ENCODE measurements at regions not wholly inside any gene's neighbourhood (a gene's known extent, or its start where the extent isn't known, plus 50 kb on each side); places are given as distances from the start of the nearest gene placed in this dataset.

DNA sequence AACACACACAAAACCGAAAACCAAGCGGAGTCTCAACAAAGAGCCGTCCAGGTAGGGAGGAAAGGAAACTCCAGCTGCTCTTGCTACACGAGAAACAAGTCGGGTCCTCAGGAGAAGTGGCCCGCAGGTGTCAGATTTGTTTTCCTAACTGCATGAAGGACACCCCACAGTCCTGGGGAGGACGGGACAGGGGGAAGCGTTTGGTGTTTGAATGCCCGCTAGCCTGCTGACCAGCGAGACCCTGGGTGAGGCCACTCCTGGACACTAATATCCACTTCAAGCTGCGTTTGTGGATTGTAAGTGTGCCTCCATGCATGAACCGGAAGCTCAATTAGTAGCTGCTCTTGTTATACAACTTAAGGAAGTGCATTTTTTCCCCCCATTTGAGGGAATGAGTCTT is 299.5 kb downstream of the MAF start:
- no peak overlapping the region for H4K91ac ChIP-seq (ENCODE audit: insufficient read depth, low read depth, low read length)
- H2BK5ac ChIP-seq (ENCODE audit: low read depth, low read length, poor library complexity, severe bottlenecking) = no peak overlapping the region
- H4K5ac ChIP-seq (ENCODE audit: low read depth, low read length) = no peak overlapping the region
- intact Hi-C loops (cut with micrococcal nuclease) = no loop called here
- H3K4me1 ChIP-seq (ENCODE audit: control insufficient read depth, insufficient read depth, low read length) = no peaks in the 10 kb centered on the region
- in situ Hi-C loops (cut with MboI; ENCODE audit: low sequenced_read_pairs) = no loop called here
- no peak overlapping the region for H3K18ac ChIP-seq (ENCODE audit: low read depth, low read length)
- no peak overlapping the region for H3K27ac ChIP-seq (ENCODE audit: insufficient read depth, low read length)
- dilution Hi-C loops (cut with HindIII; ENCODE audit: low sequenced_read_pairs, unreplicated experiment) = no loop called here
- H4K20me1 ChIP-seq (ENCODE audit: insufficient read depth, low read length) = no peaks in the 10 kb centered on the region
- H2BK15ac ChIP-seq (ENCODE audit: low read depth, low read length) = no peak overlapping the region
- no peak overlapping the region for H3K4ac ChIP-seq (ENCODE audit: low read depth, low read length)
- CTCF ChIA-PET = no interaction called here
- no peaks in the 10 kb centered on the region for H3K9me1 ChIP-seq (ENCODE audit: insufficient read depth, low read length)
- no peaks in the 10 kb centered on the region for H3K36me3 ChIP-seq (ENCODE audit: control insufficient read depth, insufficient read depth, low read length)
- H3K4me3 ChIP-seq (ENCODE audit: insufficient read depth, low read depth, low read length) = no peak overlapping the region
- TF ChIP-seq, protein P1, sequence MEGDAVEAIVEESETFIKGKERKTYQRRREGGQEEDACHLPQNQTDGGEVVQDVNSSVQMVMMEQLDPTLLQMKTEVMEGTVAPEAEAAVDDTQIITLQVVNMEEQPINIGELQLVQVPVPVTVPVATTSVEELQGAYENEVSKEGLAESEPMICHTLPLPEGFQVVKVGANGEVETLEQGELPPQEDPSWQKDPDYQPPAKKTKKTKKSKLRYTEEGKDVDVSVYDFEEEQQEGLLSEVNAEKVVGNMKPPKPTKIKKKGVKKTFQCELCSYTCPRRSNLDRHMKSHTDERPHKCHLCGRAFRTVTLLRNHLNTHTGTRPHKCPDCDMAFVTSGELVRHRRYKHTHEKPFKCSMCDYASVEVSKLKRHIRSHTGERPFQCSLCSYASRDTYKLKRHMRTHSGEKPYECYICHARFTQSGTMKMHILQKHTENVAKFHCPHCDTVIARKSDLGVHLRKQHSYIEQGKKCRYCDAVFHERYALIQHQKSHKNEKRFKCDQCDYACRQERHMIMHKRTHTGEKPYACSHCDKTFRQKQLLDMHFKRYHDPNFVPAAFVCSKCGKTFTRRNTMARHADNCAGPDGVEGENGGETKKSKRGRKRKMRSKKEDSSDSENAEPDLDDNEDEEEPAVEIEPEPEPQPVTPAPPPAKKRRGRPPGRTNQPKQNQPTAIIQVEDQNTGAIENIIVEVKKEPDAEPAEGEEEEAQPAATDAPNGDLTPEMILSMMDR (conservative IDR thresholded peaks at IDR 0.05; ENCODE audit: low read depth, low read length) = no peak
- no peak for TF ChIP-seq SMC3 (IDR thresholded peaks at IDR 0.05; ENCODE audit: low read depth, low read length)
- no peak for TF ChIP-seq BHLHE40 (IDR thresholded peaks at IDR 0.05; ENCODE audit: low read depth, low read length)
- no peak for TF ChIP-seq CHD1 (IDR thresholded peaks at IDR 0.05; ENCODE audit: low read depth, low read length)
- no peak for TF ChIP-seq MXI1 (IDR thresholded peaks at IDR 0.05; ENCODE audit: borderline replicate concordance, low read depth, low read length)
- no peak for TF ChIP-seq RAD21 (IDR thresholded peaks at IDR 0.05; ENCODE audit: low read length)
- TF ChIP-seq CEBPB (IDR thresholded peaks at IDR 0.05; ENCODE audit: low read depth, low read length) = no peak
- TF ChIP-seq RFX5 (IDR thresholded peaks at IDR 0.05; ENCODE audit: low read depth, low read length) = no peak
- no peak for TF ChIP-seq RCOR1 (IDR thresholded peaks at IDR 0.05; ENCODE audit: insufficient replicate concordance, low read length)
- TF ChIP-seq, protein P2, sequence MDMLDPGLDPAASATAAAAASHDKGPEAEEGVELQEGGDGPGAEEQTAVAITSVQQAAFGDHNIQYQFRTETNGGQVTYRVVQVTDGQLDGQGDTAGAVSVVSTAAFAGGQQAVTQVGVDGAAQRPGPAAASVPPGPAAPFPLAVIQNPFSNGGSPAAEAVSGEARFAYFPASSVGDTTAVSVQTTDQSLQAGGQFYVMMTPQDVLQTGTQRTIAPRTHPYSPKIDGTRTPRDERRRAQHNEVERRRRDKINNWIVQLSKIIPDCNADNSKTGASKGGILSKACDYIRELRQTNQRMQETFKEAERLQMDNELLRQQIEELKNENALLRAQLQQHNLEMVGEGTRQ (IDR thresholded peaks at IDR 0.05; ENCODE audit: low read depth, low read length) = no peak
- TF ChIP-seq, protein P3, sequence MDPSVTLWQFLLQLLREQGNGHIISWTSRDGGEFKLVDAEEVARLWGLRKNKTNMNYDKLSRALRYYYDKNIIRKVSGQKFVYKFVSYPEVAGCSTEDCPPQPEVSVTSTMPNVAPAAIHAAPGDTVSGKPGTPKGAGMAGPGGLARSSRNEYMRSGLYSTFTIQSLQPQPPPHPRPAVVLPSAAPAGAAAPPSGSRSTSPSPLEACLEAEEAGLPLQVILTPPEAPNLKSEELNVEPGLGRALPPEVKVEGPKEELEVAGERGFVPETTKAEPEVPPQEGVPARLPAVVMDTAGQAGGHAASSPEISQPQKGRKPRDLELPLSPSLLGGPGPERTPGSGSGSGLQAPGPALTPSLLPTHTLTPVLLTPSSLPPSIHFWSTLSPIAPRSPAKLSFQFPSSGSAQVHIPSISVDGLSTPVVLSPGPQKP (IDR thresholded peaks at IDR 0.05; ENCODE audit: borderline replicate concordance, low read depth, low read length) = no peak
- TF ChIP-seq MAFK (IDR thresholded peaks at IDR 0.05; ENCODE audit: low read depth, low read length) = no peak
- TF ChIP-seq FOS (IDR thresholded peaks at IDR 0.05; ENCODE audit: low read depth, low read length) = no peak
- TF ChIP-seq MAZ (IDR thresholded peaks at IDR 0.05; ENCODE audit: borderline replicate concordance, low read depth, low read length) = no peak
- no peak for TF ChIP-seq POLR2A (IDR thresholded peaks at IDR 0.05; ENCODE audit: low read depth, low read length)
- no peak for TF ChIP-seq NFE2L2 (IDR thresholded peaks at IDR 0.05; ENCODE audit: low read depth, low read length)
- H3K4me2 ChIP-seq (ENCODE audit: low read depth, low read length) = no peak overlapping the region
- H3K23ac ChIP-seq (ENCODE audit: low read depth, low read length) = no peak overlapping the region
- POLR2A ChIA-PET (ENCODE audit: unreplicated experiment) = no interaction called here
- no CpG with 5 or more reads among the region's 12 CpGs for WGBS, 2 experiments (ENCODE audit: extremely low coverage in 2 of 2, insufficient read length in 1 of 2)
- H3K9me3 ChIP-seq (ENCODE audit: control insufficient read depth, insufficient read depth, low read length) = peaks cover 37% of the 10 kb centered on the region
- H4K8ac ChIP-seq (ENCODE audit: low read depth in 2 of 2, low read length in 2 of 2) = no peak overlapping the region
- BruUV-seq (replicated peaks) = no TSS peak
- no peak overlapping the region for H2AK5ac ChIP-seq (ENCODE audit: low read depth, low read length)
- DNase-seq = no peak
- no peak for ATAC-seq (ENCODE audit: low read depth)
- no peak overlapping the region for H2BK20ac ChIP-seq (ENCODE audit: low read depth, low read length)
- H2AK9ac ChIP-seq (replicated peaks; ENCODE audit: low read depth, low read length, poor library complexity) = no peak overlapping the region
- H2BK120ac ChIP-seq (ENCODE audit: low read depth, low read length) = no peak overlapping the region
- H3K27me3 ChIP-seq (ENCODE audit: control insufficient read depth, insufficient read depth, low read length) = no peaks in the 10 kb centered on the region
- H3K79me1 ChIP-seq (ENCODE audit: low read depth in 1 of 2, low read length in 2 of 2) = no peaks in the 10 kb centered on the region
- no peak overlapping the region for H3K9ac ChIP-seq (ENCODE audit: low read depth, low read length)
- no peak overlapping the region for H2AFZ ChIP-seq (replicated peaks; ENCODE audit: low read length, poor library complexity)
- no peak overlapping the region for H3K56ac ChIP-seq (ENCODE audit: extremely low read depth, insufficient read depth, low read length)
- no peak overlapping the region for H3K14ac ChIP-seq (replicated peaks; ENCODE audit: low read depth, low read length)
